ENCODE measurements at regions not wholly inside any gene's neighbourhood (a gene's known extent, or its start where the extent isn't known, plus 50 kb on each side); places are given as distances from the start of the nearest gene placed in this dataset.

- TF ChIP-seq EZH2 (IDR thresholded peaks at IDR 0.05; ENCODE audit: borderline replicate concordance, insufficient read depth, low read depth, low read length, poor library complexity, severe bottlenecking) (no peak), CTCF (IDR thresholded peaks at IDR 0.05) (no peak)
These were observed 80.5 kb downstream of the YTHDF1 start for GRCh38 chr20:63135411-63135810.

All from B cell (primary cell).